Mucosa of descending colon (tissue), 3 donors: ENCODE measurements at regions not wholly inside any gene's neighbourhood (a gene's known extent, or its start where the extent isn't known, plus 50 kb on each side); places are given as distances from the start of the nearest gene placed in this dataset.

ENCODE experiments used
- ATAC-seq: fragments of 200-7000 bp; cut with Tn5 transposase; one replicate; pipeline ENCODE4 v1.9.1; 2020; ENCODE audit warnings: mild to moderate bottlenecking, moderate library complexity
- DNase-seq, 3 donors: peaks; one replicate each; pipeline ENCODE4 v3.0.0-alpha.2; 2020
- H3K36me3 ChIP-seq: fragments of 200-600 bp; one replicate; pipeline ENCODE4 v1.8.0; 2021; ENCODE audit warnings: low read depth, mild to moderate bottlenecking
- H3K4me1 ChIP-seq: fragments of 200-600 bp; one replicate; pipeline ENCODE4 v1.8.0; 2021; ENCODE audit warnings: low read depth, mild to moderate bottlenecking
- H3K4me3 ChIP-seq: fragments of 200-600 bp; one replicate; pipeline ENCODE4 v1.8.0; 2021; ENCODE audit warnings: mild to moderate bottlenecking
- H3K9me3 ChIP-seq: fragments of 200-600 bp; one replicate; pipeline ENCODE4 v1.8.0; 2021; ENCODE audit warnings: mild to moderate bottlenecking
- intact Hi-C, 2 donors: fragments of 100-400 bp; cut with DNase I in 1 of 2; cut with micrococcal nuclease in 1 of 2; formaldehyde crosslinking; loops; one replicate each; pipeline versions ENCODE4 v1.11.0 to v1.11.1; 2022; cut with DNase I, micrococcal nuclease
- TF ChIP-seq, protein P1 (sequence below): fragments of 200-600 bp; IDR thresholded peaks from one replicate; pipeline ENCODE4 v1.8.0; 2022; ENCODE audit warnings: antibody characterized with exemption, mild to moderate bottlenecking
- donor health status: DM: no; HTN: no; CAD: no; lungs with moderate emphysema.
- donor health status: DM: no; HTN: no; CAD: no.
- donor health status: DM: no; HTN: yes; CAD: no.

DNA sequence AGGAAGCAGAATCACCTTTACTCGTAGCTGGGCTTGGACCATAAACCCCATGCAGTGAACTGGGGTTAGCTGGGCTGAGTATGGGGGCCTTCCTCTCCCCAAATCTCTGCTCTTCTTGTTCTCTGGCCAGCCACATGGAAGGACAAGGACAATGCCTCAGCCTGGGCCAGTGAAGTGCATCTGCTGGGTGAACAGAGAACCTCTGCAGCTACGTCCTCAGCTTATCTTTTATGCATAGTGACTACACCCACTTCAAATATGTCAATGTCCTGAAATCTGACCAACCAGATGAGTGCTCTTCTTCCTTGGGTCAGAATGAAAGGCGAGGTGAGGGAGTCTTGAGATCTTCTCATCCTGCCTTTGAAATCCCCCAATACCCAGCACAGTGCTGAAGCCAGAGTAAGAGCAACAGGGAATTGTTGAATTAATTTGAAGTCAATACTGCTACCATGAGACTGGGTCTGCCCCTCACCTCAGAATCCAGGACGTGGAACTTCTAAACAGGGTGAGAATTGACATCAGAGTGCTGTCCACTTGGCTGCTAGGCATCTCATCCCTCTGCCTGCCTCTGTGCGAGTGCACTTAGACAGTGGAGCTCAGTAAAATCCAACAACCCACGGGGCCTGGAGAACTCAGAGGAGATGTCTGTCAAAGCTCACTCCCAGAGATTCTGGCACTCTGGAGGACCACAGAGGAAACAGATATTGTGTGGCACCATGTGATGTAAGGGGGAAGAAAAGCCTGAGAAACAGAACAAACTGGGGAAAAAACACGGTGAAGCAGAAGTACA is 99.0 kb downstream of the IER5 start:
- H3K9me3 ChIP-seq = no peaks in the 10 kb centered on the region
- intact Hi-C loops = no loop called here
- no peaks in the 10 kb centered on the region for H3K36me3 ChIP-seq
- TF ChIP-seq, protein P1, sequence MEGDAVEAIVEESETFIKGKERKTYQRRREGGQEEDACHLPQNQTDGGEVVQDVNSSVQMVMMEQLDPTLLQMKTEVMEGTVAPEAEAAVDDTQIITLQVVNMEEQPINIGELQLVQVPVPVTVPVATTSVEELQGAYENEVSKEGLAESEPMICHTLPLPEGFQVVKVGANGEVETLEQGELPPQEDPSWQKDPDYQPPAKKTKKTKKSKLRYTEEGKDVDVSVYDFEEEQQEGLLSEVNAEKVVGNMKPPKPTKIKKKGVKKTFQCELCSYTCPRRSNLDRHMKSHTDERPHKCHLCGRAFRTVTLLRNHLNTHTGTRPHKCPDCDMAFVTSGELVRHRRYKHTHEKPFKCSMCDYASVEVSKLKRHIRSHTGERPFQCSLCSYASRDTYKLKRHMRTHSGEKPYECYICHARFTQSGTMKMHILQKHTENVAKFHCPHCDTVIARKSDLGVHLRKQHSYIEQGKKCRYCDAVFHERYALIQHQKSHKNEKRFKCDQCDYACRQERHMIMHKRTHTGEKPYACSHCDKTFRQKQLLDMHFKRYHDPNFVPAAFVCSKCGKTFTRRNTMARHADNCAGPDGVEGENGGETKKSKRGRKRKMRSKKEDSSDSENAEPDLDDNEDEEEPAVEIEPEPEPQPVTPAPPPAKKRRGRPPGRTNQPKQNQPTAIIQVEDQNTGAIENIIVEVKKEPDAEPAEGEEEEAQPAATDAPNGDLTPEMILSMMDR = no peak
- ATAC-seq = no peak
- no peak for DNase-seq
- H3K4me1 ChIP-seq = peaks cover 6% of the 10 kb centered on the region
- H3K4me3 ChIP-seq = no peak overlapping the region

DNA sequence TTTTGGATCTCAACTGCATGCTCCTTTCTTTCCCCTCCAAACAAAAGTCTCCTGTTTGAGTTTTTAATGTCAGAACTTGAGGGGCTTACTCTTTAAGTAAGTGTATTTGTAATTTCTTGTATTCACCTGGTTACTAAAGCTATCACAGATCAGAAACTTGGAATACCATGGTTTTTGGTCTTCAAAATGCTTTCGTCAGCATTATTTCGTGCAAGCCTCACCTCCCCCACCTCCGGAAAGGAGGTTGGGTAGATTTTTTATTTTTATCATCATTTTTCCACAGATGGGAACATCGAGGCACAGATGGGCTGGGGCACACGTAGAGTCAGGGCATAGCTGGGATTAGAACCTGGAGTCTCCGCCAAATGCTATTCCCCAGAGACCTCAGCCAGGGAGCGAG is 100.7 kb downstream of the IER5 start:
- TF ChIP-seq, protein P1 = no peak
- ATAC-seq = no peak
- intact Hi-C loops = no loop called here
- Histone ChIP-seq H3K4me3 (no peak overlapping the region), H3K36me3 (no peaks in the 10 kb centered on the region), H3K9me3 (no peaks in the 10 kb centered on the region), H3K4me1 (peaks cover 6% of the 10 kb centered on the region)
- DNase-seq = no peak

DNA sequence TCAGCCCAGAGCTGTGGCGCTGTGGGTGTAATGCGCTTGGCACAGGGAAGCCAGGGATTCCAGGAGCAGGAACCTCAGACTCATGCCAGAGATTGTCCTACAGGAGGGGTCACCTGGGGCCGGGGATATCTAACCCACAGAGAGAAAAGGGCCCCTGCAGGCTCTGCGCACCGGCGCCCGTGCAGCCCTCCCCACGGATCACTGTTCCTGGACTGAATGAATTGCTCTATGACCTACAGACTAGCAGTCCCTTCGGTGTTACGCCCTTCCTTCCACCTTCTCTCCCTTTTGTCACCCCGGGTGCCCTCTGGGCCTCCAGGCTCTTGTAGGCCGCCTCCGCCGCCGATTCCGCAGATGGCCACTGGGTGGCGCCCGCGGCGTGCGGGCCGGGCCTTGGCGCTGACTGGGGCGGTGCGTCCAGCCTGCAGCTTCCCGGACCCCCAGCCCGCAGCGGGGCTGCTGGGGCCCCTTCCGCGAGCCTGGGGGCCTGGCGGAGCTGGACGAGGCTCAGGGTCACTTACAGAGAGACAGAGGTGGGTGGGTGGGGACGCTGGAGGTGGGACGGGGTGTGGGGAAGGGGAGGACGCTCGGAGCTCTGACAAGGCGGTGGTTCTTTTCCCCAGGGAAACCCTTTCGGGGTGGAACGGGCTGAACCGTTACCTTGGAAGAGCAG is 101.3 kb downstream of the IER5 start:
- peak; percentile 92 for ATAC-seq
- no peaks in the 10 kb centered on the region for H3K9me3 ChIP-seq
- intact Hi-C loops = loop anchor here (2.0 to 10.0 kb wide), 2 partner anchors 235 kb away; no protein-coding TSS in a partner anchor
- TF ChIP-seq, protein P1 = peak; percentile 93
- no peaks in the 10 kb centered on the region for H3K36me3 ChIP-seq
- H3K4me3 ChIP-seq = no peak overlapping the region
- DNase-seq = peak; percentile 63 to 81 (median 81)
- H3K4me1 ChIP-seq = peaks cover 6% of the 10 kb centered on the region

DNA sequence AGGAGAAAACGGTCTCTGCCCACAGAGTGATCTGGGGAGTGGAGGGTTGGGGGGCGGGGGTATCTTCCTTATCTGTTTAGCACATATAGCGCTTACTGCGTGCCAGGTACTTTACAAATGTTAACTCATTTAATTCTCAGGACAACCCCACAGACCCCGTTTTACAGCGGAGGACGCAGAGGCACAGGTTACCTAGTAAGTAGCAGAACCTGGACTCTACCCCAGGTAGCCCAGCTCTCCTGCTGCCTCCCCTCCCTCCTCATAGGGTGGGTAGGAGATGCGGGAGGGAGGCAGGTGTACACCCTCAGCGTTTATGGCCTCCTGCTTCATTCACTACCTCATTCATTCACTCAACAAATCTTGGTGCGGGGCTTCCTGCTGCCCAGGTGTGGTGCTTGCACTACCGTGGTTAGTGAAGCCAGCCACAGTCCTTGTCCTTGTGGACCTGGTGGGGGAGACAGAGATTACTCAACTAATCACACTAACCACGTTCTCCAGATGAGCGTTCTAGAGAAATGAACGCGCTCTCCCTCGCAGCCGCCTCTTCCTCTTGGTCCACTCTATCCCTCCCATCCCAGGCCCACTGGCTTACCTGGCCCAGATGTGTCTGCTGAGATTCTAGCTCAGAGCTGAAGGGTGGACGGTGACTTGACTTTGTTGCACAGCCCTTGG is 102.0 kb downstream of the IER5 start:
- no peaks in the 10 kb centered on the region for H3K36me3 ChIP-seq
- TF ChIP-seq, protein P1 = no peak
- H3K4me1 ChIP-seq = peaks cover 6% of the 10 kb centered on the region
- H3K4me3 ChIP-seq = no peak overlapping the region
- H3K9me3 ChIP-seq = no peaks in the 10 kb centered on the region
- ATAC-seq = no peak
- no peak for DNase-seq
- intact Hi-C loops = loop anchor here (2.0 to 10.0 kb wide), 2 partner anchors 234 kb away; no protein-coding TSS in a partner anchor

DNA sequence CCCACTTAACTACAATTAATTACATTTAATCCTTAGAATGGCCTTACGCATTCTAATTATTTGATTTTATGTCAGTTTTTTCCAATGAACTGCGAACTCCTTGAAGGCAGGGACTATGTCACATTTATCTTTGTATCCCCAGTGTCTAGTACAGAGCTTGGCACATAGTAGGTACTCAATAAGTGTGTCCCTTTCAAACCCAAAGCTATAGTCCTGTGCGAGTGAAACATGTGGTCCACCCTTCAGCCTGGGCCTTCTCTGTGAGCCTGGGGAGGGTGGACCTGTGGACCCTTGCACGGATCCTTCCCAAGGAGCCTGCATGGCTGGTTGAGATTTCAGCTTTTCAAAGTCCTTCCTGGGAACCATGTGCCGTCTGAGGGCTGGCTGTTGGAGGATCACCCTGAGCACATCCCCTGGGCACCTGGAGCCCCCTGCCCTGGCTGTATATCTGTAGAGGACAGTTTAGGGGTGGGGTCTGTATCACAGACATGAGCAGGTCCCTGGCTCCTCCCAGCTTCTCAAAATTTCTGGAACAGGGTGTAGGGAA is 103.1 kb downstream of the IER5 start:
- TF ChIP-seq, protein P1 = no peak
- ATAC-seq (no peak), DNase-seq (no peak)
- intact Hi-C loops = loop anchor here (2.0 to 10.0 kb wide), 2 partner anchors 233 kb away; no protein-coding TSS in a partner anchor
- Histone ChIP-seq H3K4me3 (no peak overlapping the region), H3K36me3 (no peaks in the 10 kb centered on the region), H3K9me3 (no peaks in the 10 kb centered on the region), H3K4me1 (peaks cover 6% of the 10 kb centered on the region)
